ENCODE measurements at regions not wholly inside any gene's neighbourhood (a gene's known extent, or its start where the extent isn't known, plus 50 kb on each side); places are given as distances from the start of the nearest gene placed in this dataset.

DNA sequence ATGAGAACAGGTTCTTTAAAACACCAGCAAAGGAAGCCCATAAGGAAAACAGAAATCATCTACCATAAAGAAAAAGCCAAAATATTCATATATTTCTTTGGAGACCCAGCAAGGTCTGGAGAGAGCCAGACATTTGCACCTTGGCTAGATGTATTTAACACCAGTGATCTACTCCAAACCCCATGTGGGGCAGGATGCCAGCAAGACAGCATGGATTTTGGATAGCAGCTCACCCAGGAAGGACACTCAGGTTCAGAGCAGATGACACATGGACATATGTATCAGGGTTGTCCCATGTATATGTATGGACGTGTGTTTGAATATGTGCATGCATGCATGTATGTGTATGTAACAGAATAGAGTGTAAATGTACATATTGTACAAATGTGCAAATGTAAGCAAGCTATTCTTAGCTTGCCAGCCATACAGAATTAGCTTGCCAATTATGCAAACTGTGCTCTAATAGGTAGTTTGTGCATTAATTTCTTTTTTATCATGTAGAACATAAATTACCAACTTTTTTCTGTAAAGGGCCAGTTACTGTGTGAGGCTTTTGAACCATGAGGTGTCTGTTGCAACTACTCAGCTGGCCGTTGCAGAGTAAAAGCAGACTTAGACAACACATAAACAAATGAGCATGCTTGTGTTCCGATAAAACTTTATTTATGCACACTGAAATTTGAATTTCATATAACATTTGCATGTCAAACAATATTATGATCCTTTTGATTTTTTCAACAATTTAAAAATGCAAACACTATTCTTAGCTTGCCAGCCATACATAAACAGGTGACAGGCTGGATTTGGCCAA, 73.5 kb upstream of the KAZN start:
- TF ChIP-seq, protein P1, sequence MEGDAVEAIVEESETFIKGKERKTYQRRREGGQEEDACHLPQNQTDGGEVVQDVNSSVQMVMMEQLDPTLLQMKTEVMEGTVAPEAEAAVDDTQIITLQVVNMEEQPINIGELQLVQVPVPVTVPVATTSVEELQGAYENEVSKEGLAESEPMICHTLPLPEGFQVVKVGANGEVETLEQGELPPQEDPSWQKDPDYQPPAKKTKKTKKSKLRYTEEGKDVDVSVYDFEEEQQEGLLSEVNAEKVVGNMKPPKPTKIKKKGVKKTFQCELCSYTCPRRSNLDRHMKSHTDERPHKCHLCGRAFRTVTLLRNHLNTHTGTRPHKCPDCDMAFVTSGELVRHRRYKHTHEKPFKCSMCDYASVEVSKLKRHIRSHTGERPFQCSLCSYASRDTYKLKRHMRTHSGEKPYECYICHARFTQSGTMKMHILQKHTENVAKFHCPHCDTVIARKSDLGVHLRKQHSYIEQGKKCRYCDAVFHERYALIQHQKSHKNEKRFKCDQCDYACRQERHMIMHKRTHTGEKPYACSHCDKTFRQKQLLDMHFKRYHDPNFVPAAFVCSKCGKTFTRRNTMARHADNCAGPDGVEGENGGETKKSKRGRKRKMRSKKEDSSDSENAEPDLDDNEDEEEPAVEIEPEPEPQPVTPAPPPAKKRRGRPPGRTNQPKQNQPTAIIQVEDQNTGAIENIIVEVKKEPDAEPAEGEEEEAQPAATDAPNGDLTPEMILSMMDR (IDR thresholded peaks at IDR 0.05): no peak
- no peak for TF ChIP-seq POLR2A (IDR thresholded peaks at IDR 0.05)
